ENCODE measurements at regions not wholly inside any gene's neighbourhood (a gene's known extent, or its start where the extent isn't known, plus 50 kb on each side); places are given as distances from the start of the nearest gene placed in this dataset.

DNA sequence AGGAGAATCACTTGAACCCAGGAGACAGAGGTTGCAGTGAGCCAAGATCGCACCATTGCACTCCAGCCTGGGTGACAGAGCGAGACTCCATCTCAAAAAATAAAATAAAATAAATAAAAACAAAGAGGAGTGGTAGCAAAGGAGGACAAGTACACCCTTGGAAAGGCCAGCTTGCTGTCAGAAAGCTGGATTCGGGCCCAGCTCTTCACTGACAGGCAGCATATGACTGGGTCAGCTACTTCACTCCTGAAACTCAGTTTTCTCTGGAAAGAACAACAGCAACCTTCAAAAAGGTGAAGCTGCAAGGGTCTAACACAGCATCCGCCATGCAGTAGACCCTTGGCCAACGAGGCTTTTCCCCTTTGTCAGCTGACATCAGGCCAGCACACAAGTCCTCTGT is 156.0 kb upstream of the TIAM1 start:
- DNase-seq (ENCODE audit: low read depth), result no peak

DNA sequence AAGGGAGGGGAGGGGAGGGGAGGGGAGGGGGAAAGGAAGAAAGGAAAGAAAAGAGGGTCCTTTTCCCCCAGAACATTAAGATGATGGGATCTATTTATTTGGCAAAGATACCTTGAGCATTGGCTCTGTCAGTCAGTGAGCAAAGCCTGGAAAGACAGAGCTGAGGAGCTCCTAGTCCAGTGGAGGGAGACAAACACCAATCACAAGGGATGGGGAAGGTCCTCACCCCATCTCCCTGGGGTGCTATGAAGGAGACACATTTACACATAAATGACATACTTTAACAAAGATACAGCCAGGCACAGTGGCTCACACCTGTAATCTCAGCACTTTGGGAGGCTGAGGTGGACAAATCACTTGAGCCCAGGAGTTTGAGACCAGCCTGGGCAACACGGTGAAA is 154.9 kb upstream of the TIAM1 start:
- no peak for DNase-seq (ENCODE audit: low read depth)

- no peak for DNase-seq (ENCODE audit: low read depth)
Measured at GRCh38 chr21:31497914-31498313, 153.9 kb upstream of the TIAM1 start.

DNA sequence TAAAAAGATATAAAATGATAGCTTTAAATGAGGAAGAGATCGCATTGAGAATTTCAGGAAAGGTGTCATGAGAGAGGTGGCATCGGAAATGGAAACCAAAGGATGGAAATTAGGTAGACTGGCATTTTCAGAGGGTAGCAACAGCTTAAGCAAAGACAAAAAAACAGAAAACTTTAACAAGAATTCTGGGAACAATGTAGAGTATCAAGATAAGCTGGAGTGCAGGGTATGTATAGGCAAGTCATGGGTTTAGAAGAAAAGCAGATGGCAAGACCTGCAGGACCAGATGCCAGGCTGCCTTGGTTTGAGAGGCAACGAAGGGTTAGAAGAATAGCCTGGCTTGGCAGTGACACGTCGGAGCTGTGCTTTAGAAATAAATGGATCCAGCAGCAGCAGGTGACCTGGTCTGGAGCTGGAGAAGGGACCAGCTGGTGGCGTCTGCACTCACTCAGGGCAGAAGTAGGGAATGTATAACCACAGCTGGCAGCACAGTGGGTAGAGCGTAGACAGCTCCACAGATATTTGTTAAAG is 149.4 kb upstream of the TIAM1 start:
- DNase-seq (ENCODE audit: low read depth), result no peak

DNA sequence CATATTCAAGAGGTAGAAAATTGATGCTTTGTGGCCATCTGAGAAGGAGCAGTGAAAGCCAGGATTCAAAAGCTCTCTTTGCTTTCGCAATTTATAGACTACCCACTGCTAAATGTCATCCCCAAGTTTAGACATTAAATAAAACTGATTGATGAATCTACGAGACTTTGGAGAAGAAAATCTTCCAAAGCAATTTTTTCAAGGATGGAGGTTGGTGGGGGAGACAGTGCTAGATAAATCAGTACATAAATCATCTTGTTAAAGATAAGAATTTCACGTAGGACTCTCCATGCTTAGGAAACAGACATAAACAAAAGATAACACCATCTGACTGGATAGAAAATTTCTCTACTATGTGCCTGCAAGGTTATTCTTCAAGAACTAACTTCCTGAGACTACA is 147.6 kb upstream of the TIAM1 start:
- no peak for DNase-seq (ENCODE audit: low read depth)

DNA sequence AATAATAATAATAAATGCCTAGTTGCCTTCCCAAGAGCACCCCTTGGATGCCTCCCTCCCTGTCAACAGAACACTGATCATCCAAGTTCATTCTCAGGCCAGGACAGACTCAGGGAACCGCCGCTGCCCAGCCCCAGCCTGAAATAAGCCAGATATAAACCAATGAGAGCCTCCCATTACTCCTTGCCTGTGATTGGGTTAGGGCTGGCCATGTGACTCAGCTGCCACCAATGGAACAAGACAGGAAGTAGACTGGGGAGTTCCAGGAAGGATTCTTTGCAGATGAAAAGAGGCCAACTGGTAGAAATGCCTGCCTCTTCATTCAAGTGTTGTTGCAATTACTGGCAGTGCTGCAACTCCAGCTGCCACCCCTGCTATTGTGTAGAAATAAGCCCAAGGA is 146.4 kb upstream of the TIAM1 start:
- DNase-seq (ENCODE audit: low read depth), result no peak

- no peak for DNase-seq (ENCODE audit: low read depth)
Measured at GRCh38 chr21:31489726-31490125, 145.7 kb upstream of the TIAM1 start.

DNA sequence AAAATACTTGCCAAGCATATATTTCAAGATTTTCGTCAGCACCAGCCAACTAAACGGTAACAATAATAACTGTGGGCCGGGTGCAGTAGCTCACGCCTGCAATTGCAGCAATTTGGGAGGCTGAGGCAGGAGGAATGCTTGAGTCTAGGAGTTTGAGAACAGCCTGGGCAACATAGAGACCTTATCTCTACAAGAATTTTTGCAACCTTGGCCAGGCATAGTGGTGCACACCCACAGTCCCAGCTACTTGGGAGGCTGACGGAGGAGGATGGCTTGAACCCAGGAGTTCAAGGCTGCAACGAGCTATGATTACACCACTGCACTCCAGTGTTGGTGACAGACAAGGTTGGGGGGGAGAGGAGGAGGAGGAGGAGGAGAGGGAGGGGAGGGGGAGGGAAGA is 145.0 kb upstream of the TIAM1 start:
- no peak for DNase-seq (ENCODE audit: low read depth)

GRCh38 chr21:31484219-31484618 is 140.2 kb upstream of the TIAM1 start:
- no peak for DNase-seq (ENCODE audit: low read depth)

GRCh38 chr21:31483146-31483545 is 139.1 kb upstream of the TIAM1 start:
- no peak for DNase-seq (ENCODE audit: low read depth)

DNA sequence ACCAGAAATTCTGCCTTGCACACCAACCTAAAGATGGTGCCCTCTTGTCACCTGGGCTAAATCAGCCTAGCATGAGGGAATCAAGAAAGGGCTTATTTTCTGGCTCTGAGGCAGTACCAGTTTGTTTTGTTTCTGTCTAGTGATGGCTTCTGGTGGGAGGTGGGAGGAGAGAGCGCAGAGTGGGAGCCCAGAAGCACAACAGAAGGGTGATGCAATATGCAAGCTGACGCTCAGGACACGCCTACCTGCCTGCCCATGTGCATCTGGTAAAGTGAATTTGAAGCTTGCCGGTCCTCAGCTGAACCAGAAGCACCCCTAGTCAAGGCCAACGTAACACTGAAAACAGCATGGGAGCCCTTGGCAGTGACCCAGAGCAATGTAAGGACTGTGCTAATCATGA is 138.4 kb upstream of the TIAM1 start:
- DNase-seq (ENCODE audit: low read depth), result no peak

- DNase-seq (ENCODE audit: low read depth), result no peak
Measured at GRCh38 chr21:31480228-31480627, 136.2 kb upstream of the TIAM1 start.

DNA sequence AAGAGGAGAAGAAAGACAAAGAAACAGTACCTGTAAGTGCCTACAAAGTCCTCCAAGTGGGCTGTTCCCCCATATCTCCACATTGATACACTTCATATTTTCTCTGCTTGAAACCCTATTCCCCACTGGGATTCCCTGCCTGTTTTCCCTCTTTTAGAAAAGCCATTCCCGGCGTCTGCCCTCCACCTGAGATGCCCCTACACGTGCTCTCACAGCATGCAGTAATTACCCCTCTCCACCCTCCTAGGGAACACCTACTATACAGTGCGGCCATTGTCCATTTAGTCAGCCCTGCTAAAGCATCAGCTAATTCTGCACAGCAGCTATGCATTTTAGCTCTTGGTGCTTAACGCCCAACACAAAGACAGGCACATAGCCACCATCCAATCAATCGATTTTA is 135.7 kb upstream of the TIAM1 start:
- DNase-seq (ENCODE audit: low read depth), result no peak

DNA sequence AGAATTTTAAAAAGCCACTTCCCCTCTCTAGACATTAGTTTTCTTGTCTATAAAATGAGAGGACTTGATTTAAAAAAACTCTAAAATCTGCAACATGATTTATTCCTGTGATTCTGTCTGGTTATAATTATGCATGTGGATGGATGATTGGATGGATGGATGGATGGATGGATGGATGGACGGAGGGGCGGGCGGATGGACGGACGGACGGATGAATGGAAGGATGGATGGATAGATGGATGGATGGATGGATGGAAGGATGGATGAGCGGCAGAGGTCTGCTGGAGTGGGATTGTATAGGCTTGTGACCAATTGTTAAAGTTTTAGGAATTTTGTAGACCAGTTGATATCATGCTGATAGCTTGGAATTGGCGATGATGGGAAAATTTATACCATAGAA is 135.2 kb upstream of the TIAM1 start:
- DNase-seq (ENCODE audit: low read depth), result no peak

DNA sequence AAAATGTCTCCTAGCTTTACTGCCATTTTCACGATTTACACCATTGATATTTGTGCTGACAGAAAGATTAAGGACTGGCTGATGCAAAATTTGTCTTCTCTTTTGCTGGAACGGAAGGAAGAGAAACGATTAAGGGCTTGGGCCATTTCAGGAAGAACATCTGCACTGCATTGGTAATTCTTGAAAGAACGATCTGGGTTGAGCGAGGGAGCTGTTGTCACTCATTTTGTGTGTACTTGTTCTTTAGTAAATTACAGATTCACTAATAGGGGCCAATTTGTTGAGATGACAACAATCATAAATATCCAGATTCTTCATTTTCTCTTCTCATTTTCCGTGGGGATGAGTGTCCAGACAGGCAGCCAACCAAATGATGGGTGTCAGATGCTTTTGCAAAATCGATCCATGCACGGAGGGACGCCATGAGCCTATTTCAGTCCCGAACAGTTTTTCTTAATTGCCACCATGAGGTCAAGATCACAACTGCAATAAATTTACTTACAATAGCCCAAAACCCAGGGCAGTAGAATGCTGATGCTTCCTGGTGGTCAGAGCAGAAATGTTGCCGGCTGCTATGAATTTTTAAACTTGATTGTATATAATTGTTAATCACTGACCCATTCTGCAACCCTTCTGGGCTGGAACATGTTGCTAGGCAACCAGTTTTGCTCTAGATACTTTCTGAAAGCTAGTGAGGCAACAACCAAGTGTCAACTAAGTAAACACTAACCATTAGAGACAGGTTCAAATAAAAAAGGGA is 132.4 kb upstream of the TIAM1 start:
- no peak for DNase-seq (ENCODE audit: low read depth)

GRCh38 chr21:31475223-31475622 is 131.2 kb upstream of the TIAM1 start:
- DNase-seq (ENCODE audit: low read depth), result no peak

DNA sequence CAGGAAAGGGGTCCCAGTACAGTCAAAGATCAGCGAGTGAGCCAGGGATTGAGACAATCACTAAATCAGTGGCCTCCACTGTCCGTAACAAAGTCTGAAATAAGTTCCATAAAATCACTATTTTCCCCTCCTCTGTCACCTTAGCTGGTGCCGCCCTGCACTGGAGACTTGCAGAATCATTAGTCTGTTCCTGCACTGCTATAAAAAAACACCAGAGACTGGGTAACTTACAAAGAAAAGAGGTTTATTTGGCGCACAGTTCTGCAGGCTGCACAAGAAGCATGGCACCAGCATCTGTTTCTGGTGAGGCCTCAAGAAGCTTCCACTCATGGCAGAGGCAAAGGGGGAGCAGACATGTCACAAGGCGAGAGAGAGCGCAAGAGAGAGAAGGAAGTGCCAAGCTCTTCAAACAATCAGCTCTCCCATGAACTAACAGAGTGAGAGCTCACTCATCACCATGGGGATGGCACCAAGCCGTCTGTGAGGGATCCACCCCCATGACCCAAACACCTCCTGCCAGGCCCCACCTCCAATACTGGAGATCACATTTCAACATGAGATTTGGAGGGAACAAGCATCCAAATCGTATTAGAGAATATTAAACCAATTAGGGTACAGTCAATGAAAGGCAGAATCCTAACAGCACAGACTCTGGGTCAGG is 129.8 kb upstream of the TIAM1 start:
- peak; percentile 2 for DNase-seq (ENCODE audit: low read depth)

DNA sequence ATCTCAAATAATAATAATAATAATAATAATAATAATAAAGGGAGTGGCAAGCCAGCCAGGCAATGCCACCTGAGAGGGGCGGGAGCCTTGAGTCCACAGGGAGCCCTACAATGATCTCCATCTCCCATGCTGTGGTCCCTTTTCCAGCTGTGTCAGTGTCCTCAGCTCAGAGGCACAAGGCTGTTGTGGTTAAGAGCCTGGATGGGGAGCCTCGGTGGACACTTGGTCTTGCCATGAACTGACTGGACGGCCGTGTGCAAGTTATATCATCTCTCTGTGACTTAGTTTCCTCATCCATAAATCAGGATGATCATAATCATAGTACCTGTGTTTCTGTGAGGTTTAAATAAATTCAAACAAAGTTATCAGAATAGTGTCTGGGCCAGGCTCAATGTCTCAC is 127.8 kb upstream of the TIAM1 start:
- no peak for DNase-seq (ENCODE audit: low read depth)

DNA sequence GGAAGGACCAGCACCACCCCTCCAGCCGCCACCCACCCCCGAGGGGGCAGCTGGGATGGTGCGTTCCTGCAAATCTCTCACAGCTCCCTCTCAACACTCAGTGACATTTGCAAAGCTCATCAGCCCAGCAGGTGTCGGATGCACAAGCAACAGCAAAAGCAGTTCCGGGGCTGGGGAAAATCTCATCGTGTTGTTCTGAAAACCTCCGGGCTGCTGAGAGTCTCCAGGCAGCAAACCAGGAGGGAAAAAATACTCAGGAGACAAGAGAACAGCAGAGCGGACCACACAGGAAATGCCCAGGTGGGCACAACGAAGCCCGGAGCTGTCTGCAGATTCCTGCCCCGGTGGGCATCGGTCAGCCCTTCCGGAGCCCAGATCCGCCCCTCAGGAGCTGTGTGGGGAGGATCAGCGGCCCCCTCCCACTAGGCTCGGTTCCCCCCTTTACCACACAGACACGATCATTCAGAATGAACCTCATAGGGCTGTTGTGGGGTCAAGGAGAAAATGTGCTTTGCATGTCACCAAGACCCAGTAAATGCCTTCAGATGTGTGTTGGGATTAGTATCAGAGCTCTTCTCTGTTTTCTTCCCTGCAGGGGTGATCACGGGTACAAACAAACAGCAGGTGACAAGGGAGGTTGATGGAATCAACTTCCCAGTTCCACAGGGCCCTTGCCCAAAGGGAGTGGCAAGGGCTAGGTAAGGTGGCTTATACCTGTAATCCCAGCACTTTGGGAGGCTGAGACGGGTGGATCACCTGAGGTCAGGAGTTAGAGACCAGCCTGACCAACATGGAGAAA is 127.0 kb upstream of the TIAM1 start:
- DNase-seq (ENCODE audit: low read depth), result no peak

GRCh38 chr21:31460980-31461379 is 116.9 kb upstream of the TIAM1 start:
- DNase-seq (ENCODE audit: low read depth), result no peak

GRCh38 chr21:31459457-31459856 is 115.4 kb upstream of the TIAM1 start:
- no peak for DNase-seq (ENCODE audit: low read depth)

DNA sequence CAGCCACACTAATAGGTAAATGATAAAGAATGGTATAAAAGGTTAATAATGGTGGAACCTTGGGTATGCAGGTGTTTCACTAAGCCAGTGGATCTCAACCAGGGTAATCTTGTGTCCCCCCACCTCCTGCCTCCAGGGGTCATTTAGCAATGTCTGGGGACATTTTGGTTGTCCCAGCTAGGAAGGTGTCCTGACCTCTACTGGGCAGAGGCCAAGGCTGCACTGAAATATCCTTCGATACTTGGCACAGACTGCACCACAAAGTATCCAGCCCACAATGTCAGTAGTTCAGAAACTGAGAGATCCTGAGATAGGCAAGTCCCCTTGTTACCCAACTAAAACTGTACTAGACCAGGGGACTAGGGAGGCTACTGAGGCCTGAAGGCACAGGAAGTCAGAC is 113.6 kb upstream of the TIAM1 start:
- DNase-seq (ENCODE audit: low read depth), result no peak

- DNase-seq (ENCODE audit: low read depth), result no peak
Measured at GRCh38 chr21:31456201-31456600, 112.1 kb upstream of the TIAM1 start.

All from HS-5 (cell line).